Kidney epithelial cell (primary cell): ENCODE measurements at regions not wholly inside any gene's neighbourhood (a gene's known extent, or its start where the extent isn't known, plus 50 kb on each side); places are given as distances from the start of the nearest gene placed in this dataset.

Experiments used
- DNase-seq: peaks from one replicate; pipeline ENCODE4 v3.0.0-alpha.2; 2010; ENCODE audit warnings: low read depth
- H3K27me3 ChIP-seq: 2 replicates; pipeline ENCODE4 v1.6.0; 2011; ENCODE audit warnings: low read length; ENCODE audit not compliant: control insufficient read depth, insufficient read depth
- H3K36me3 ChIP-seq: 2 replicates; pipeline ENCODE4 v1.5.1; 2011; ENCODE audit warnings: low read length; ENCODE audit not compliant: control insufficient read depth, insufficient read depth
- H3K4me3 ChIP-seq: 2 replicates; pipeline ENCODE4 v1.5.1; 2011; ENCODE audit warnings: low read depth, mild to moderate bottlenecking, control low read depth, low read length
- TF ChIP-seq, protein P1 (sequence below): IDR thresholded peaks from 2 replicates; pipeline ENCODE4 v1.5.1; 2011; ENCODE audit warnings: mild to moderate bottlenecking, moderate library complexity, low read length, control low read depth, inconsistent platforms; ENCODE audit not compliant: insufficient read depth, poor library complexity, severe bottlenecking

DNA sequence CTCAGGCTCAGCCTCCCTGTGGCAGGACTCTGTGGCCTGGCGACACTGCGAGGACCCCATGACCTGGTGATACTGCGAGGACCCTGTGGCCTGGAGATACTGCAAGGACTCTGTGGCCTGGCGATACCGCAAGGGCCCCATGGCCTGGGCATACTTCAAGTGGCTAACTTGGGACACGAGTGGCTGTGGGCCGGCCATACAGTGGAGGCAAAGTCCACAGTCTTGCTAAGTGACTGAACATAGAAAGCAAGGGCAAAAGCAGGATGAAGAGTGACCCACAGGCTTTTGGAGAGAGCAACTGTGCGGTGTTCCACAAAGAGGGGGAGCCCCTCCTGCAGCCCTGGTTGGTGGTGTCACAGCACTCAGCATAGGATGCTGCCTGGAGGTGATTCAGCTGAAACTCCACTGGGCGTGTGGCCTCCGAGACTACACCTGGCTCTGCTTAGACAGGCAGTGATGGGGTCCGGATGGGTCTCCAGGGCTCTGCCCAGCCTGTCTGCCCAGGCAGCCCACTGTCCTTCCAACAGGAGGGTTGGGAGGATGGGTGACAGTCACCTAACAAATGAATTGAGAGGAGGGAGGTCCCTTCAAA lies 691.0 kb upstream of the HS6ST1 start:
- Histone ChIP-seq H3K27me3 (no peaks in the 10 kb centered on the region), H3K4me3 (no peak overlapping the region), H3K36me3 (no peaks in the 10 kb centered on the region)
- TF ChIP-seq, protein P1, sequence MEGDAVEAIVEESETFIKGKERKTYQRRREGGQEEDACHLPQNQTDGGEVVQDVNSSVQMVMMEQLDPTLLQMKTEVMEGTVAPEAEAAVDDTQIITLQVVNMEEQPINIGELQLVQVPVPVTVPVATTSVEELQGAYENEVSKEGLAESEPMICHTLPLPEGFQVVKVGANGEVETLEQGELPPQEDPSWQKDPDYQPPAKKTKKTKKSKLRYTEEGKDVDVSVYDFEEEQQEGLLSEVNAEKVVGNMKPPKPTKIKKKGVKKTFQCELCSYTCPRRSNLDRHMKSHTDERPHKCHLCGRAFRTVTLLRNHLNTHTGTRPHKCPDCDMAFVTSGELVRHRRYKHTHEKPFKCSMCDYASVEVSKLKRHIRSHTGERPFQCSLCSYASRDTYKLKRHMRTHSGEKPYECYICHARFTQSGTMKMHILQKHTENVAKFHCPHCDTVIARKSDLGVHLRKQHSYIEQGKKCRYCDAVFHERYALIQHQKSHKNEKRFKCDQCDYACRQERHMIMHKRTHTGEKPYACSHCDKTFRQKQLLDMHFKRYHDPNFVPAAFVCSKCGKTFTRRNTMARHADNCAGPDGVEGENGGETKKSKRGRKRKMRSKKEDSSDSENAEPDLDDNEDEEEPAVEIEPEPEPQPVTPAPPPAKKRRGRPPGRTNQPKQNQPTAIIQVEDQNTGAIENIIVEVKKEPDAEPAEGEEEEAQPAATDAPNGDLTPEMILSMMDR, result no peak
- DNase-seq, result no peak

DNA sequence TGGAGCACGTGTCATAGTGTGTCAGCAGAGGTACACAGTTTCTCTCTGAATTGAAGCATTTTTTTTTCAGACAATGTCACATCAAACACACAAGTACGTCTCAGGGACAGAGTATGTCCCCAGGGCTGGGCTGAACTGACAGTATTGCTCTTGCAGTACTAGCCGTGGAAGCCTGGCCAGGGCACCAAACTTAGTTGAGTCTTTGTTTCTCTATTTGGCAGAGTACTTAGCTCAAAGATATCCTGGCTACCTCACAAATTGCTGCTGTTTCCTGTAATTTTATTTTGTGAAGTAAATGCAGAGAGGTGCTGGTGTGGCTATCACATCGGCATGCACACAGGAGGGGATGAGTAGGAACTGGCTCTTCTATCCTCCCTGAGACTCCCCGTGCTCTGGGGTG lies 691.6 kb upstream of the HS6ST1 start:
- no peaks in the 10 kb centered on the region for H3K36me3 ChIP-seq
- H3K4me3 ChIP-seq, result no peak overlapping the region
- no peak for DNase-seq
- no peaks in the 10 kb centered on the region for H3K27me3 ChIP-seq
- TF ChIP-seq, protein P1, result no peak

DNA sequence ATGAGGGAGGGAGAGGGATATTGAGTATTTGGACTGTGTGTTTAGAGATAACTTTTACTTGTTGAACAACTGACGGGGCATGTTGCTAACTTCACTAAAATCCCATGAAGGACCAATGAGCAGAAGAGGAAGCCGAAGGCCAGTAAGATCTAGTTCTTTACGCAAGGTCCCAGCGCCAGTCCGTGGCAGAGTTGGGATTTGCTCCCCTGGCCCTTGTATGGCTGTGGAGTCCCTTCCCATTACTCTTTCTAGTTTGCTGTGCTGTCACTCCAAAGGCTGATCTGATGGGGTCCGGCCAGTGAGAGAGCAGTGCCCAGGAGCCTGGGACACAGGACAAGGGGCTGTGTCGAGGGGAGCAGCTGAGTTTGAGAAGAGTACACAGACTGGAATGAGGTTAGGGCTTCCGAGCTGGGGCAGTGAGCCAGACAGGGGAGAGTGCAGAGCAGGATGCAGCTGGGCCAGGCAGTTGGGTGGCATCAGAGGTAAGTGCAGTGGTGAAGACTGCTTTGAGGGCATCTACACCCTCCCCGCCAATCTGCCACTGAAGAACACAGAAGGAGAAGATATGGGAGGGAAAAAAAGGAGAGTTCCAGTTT lies 692.9 kb upstream of the HS6ST1 start:
- TF ChIP-seq, protein P1, result no peak
- H3K36me3 ChIP-seq, result no peaks in the 10 kb centered on the region
- H3K4me3 ChIP-seq, result no peak overlapping the region
- no peaks in the 10 kb centered on the region for H3K27me3 ChIP-seq
- no peak for DNase-seq

DNA sequence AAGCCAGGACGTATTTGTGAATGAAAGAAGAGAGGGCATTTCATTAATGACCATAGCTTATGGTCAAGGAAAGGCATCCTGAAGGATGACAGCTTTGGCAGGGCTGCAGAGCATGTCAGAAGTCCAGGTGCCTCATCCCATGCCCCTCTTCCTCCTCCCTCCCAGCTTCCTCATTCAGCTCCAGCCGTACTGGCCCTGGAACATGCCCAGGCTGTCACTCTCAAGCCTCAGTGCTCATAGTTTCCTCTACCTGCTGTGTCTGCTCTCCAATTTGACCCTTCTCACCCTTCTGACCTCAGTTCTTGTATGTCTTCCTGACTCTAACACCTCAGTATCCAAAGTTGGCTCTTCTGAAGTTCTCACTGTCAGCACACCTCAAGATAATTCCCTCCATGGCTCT lies 695.8 kb upstream of the HS6ST1 start:
- no peak for DNase-seq
- Histone ChIP-seq H3K4me3 (no peak overlapping the region), H3K27me3 (no peaks in the 10 kb centered on the region), H3K36me3 (no peaks in the 10 kb centered on the region)
- TF ChIP-seq, protein P1, result no peak

DNA sequence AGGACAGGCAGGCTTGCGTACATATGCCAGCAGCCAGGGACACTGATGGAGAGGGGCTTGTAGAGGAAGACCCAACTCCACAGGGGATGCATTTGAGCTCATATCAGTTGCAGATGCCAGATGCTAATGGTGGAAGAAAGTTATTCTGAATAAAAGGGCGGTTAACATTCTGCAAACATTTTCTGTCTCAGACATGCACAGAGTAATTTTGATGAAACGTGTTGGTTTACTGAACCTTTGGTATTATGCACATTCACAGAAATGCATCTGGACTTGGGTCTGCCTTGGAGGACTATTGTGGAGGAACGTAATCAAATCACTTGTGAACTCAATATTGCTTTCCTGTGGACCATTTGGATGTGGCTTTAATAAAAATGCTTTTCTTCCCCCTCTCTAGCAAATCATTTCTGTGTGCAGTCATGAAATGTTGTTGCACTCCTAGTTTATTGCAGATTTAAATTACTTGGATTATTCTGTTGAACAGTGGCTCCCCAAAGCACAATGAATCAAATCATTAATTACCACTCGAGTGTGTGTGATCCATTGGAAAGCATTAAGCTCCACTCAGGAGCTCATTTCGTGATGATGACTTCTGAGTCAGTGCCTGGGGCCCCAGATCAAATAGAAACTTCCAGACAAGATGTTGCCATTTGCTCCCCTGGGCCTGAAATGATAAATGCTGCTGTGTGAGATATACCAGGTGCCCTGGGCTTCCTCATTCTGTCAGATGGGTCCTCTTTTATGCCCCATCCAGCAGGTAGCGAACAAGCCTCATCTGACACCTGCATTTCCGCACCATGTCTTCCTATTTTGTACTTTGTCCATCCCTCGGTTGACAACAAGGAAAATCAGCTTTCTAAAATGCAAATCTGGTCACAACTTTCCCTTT lies 697.0 kb upstream of the HS6ST1 start:
- DNase-seq, result no peak
- H3K4me3 ChIP-seq, result no peak overlapping the region
- no peaks in the 10 kb centered on the region for H3K36me3 ChIP-seq
- TF ChIP-seq, protein P1, result no peak
- no peaks in the 10 kb centered on the region for H3K27me3 ChIP-seq
